HCT116 (cell line): ENCODE measurements at regions not wholly inside any gene's neighbourhood (a gene's known extent, or its start where the extent isn't known, plus 50 kb on each side); places are given as distances from the start of the nearest gene placed in this dataset.

Source experiments
- ATAC-seq: fragments of 200-7000 bp; cut with Tn5 transposase; 2 replicates; pipeline ENCODE4 v1.9.1; 2020; ENCODE audit warnings: mild to moderate bottlenecking, moderate library complexity
- BruUV-seq: library from RNA; stranded (reverse); fragments of 400-500 nt; replicated peaks from 2 replicates; lab custom pipeline; 2021; lab: Mats Ljungman, UMichigan
- CTCF ChIA-PET: fragments of 300-600 bp; sonication (Branson Sonifier 250); formaldehyde crosslinking; loops from one replicate; lab custom pipeline; 2021; ENCODE audit warnings: antibody characterized with exemption; lab: Charles Lee
- POLR2A ChIA-PET: fragments of 300-600, 350-600 bp; sonication (Branson Sonifier 250); formaldehyde crosslinking; loops from one replicate; lab custom pipeline; 2021; ENCODE audit warnings: antibody characterized with exemption; lab: Charles Lee
- RAD21 ChIA-PET, 2 experiments: fragments of 300-600 bp; sonication (Branson Sonifier 250); formaldehyde crosslinking; loops; one replicate each; lab custom pipeline; 2023; ENCODE audit warnings: low total read pairs in 2 of 2; ENCODE audit not compliant: uncharacterized antibody in 2 of 2, unreplicated experiment in 2 of 2, low non-redundant PET in 1 of 2; lab: Charles Lee
- DNase-seq: peaks from one replicate; pipeline ENCODE4 v3.0.0-alpha.2; 2010; ENCODE audit warnings: low read depth, low spot score
- H2AFZ ChIP-seq: fragments of 200-600 bp; shearing (Covaris generic), sonication (generic); 2 replicates; pipeline ENCODE4 v1.6.1; 2017; ENCODE audit warnings: low read depth, mixed run types, mixed read lengths, antibody characterized with exemption, low read length; ENCODE audit not compliant: poor library complexity, severe bottlenecking
- H3K27ac ChIP-seq: 2 replicates; pipeline ENCODE4 v1.5.1; 2012; ENCODE audit warnings: low read depth, low read length
- H3K27me3 ChIP-seq: fragments of 200-600 bp; sonication (generic); 2 replicates; pipeline ENCODE4 v1.6.1; 2016; ENCODE audit warnings: mixed run types, low read length, mixed read lengths; ENCODE audit not compliant: insufficient read depth
- H3K36me3 ChIP-seq, 2 experiments: fragments of 200-500 bp in 1 of 2; fragments of 200-600 bp in 1 of 2; sonication (Bioruptor generic) in 1 of 2; sonication (generic) in 1 of 2; 2 replicates each; pipeline versions ENCODE4 v1.5.1 to v1.6.1; 2014 to 2016; ENCODE audit warnings: low read length in 2 of 2, inconsistent platforms in 1 of 2, mixed read lengths in 1 of 2, mixed run types in 1 of 2; ENCODE audit not compliant: insufficient read depth in 2 of 2, control insufficient read depth in 1 of 2
- H3K4me1 ChIP-seq, 2 experiments: fragments of 200-600 bp in 1 of 2; sonication (generic) in 1 of 2; 2 replicates each; pipeline versions ENCODE4 v1.5.1 to v1.6.1; 2012 to 2017; ENCODE audit warnings: low read length in 2 of 2, inconsistent platforms in 1 of 2, mild to moderate bottlenecking in 1 of 2, mixed read lengths in 1 of 2, mixed run types in 1 of 2, moderate library complexity in 1 of 2; ENCODE audit not compliant: insufficient read depth in 2 of 2, control insufficient read depth in 1 of 2
- H3K4me2 ChIP-seq: fragments of 200-600 bp; sonication (generic); 2 replicates; pipeline ENCODE4 v1.6.1; 2017; ENCODE audit warnings: mixed run types, low read length, mixed read lengths
- H3K4me3 ChIP-seq, 2 experiments: fragments of 200-600 bp in 1 of 2; sonication (generic) in 1 of 2; replicated peaks in 1 of 2; 2 replicates each; pipeline ENCODE4 v1.5.1; 2011 to 2016; ENCODE audit warnings: low read length in 2 of 2, control low read depth in 1 of 2, low read depth in 1 of 2, mild to moderate bottlenecking in 1 of 2, mixed read lengths in 1 of 2, mixed run types in 1 of 2
- H3K79me2 ChIP-seq: fragments of 200-600 bp; sonication (generic); 2 replicates; pipeline ENCODE4 v1.6.1; 2017; ENCODE audit warnings: mild to moderate bottlenecking, mixed run types, low read length, moderate library complexity, mixed read lengths; ENCODE audit not compliant: insufficient read depth
- H3K9ac ChIP-seq: fragments of 200-600 bp; sonication (generic); 2 replicates; pipeline ENCODE4 v1.6.1; 2016; ENCODE audit warnings: low read length, mixed read lengths
- H3K9me2 ChIP-seq: fragments of 200-600 bp; sonication (generic), shearing (Covaris generic); 2 replicates; pipeline ENCODE4 v1.6.1; 2017; ENCODE audit warnings: mixed run types, mild to moderate bottlenecking, moderate library complexity; ENCODE audit not compliant: insufficient read depth
- H3K9me3 ChIP-seq, 2 experiments: fragments of 200-500 bp in 1 of 2; fragments of 200-600 bp in 1 of 2; sonication (Bioruptor generic) in 1 of 2; sonication (generic) in 1 of 2; 2 replicates each; pipeline ENCODE4 v1.6.1; 2014 to 2017; ENCODE audit warnings: low read length in 2 of 2, mixed read lengths in 2 of 2, inconsistent platforms in 1 of 2, low read depth in 1 of 2, mild to moderate bottlenecking in 1 of 2, mixed run types in 1 of 2, moderate library complexity in 1 of 2; ENCODE audit not compliant: control insufficient read depth in 1 of 2, insufficient read depth in 1 of 2
- H4K20me1 ChIP-seq: fragments of 200-600 bp; sonication (generic), shearing (Covaris generic); 2 replicates; pipeline ENCODE4 v1.6.1; 2017; ENCODE audit warnings: mixed run types, mild to moderate bottlenecking, moderate library complexity; ENCODE audit not compliant: insufficient read depth
- EGR1 ChIP-seq: IDR thresholded peaks from 2 replicates; pipeline ENCODE4 v1.6.1; 2012; ENCODE audit warnings: low read depth
- ELF1 ChIP-seq: IDR thresholded peaks from 2 replicates; pipeline ENCODE4 v1.6.1; 2012; ENCODE audit warnings: low read depth, borderline replicate concordance
- EZH2 ChIP-seq: fragments of 200-600 bp; sonication (generic); IDR thresholded peaks from 2 replicates; pipeline ENCODE4 v1.6.1; 2017; ENCODE audit warnings: antibody characterized with exemption, mixed run types
- EZH2phosphoT487 ChIP-seq: fragments of 200-600 bp; IDR thresholded peaks from 2 replicates; pipeline ENCODE4 v1.6.1; 2018; ENCODE audit warnings: antibody characterized with exemption, borderline replicate concordance
- FOSL1 ChIP-seq: IDR thresholded peaks from 2 replicates; pipeline ENCODE4 v1.6.1; 2012; ENCODE audit warnings: low read depth
- JUND ChIP-seq: IDR thresholded peaks from 2 replicates; pipeline ENCODE4 v1.6.1; 2012
- MAX ChIP-seq: IDR thresholded peaks from 2 replicates; pipeline ENCODE4 v1.6.1; 2012
- POLR2AphosphoS5 ChIP-seq: IDR thresholded peaks from 2 replicates; pipeline ENCODE4 v1.6.1; 2011; ENCODE audit warnings: mild to moderate bottlenecking, low read depth, low read length, moderate library complexity
- YY1 ChIP-seq: IDR thresholded peaks from 2 replicates; pipeline ENCODE4 v1.6.1; 2011; ENCODE audit warnings: low read length, low read depth, moderate library complexity, mild to moderate bottlenecking; ENCODE audit not compliant: insufficient replicate concordance; ENCODE audit errors: extremely low read depth
- ZBTB33 ChIP-seq: IDR thresholded peaks from 2 replicates; pipeline ENCODE4 v1.6.1; 2011; ENCODE audit warnings: mild to moderate bottlenecking, low read length, moderate library complexity; ENCODE audit not compliant: insufficient replicate concordance; ENCODE audit errors: extremely low read depth
- ZFX ChIP-seq: fragments of 450-650 bp; IDR thresholded peaks from 2 replicates; pipeline ENCODE4 v1.6.1; 2017
- intact Hi-C: fragments of 100-400 bp; cut with micrococcal nuclease; formaldehyde crosslinking; loops from 2 replicates; pipeline ENCODE4 v1.10.0; 2022

- Histone ChIP-seq H2AFZ (no peak overlapping the region), H3K4me3 (no peak overlapping the region), H4K20me1 (no peaks in the 10 kb centered on the region), H3K27me3 (peaks cover 74% of the 10 kb centered on the region), H3K4me2 (no peak overlapping the region), H3K9ac (no peak overlapping the region), H3K27ac (no peak overlapping the region)
- ATAC-seq, result no peak
- intact Hi-C loops, result no loop called here
- ChIA-PET POLR2A (no interaction called here), CTCF (no interaction called here)
- TF ChIP-seq EGR1 (no peak), FOSL1 (no peak), EZH2phosphoT487 (no peak)
- TF ChIP-seq, all 23 proteins: peak for 0
- Histone ChIP-seq H3K36me3 (no peaks in the 10 kb centered on the region), H3K4me1 (no peaks in the 10 kb centered on the region), H3K9me2 (no peaks in the 10 kb centered on the region), H3K9me3 (no peaks in the 10 kb centered on the region), H3K79me2 (no peaks in the 10 kb centered on the region)
- DNase-seq, result no peak
- BruUV-seq, result no TSS peak
- RAD21 ChIA-PET, result no interaction called here
Measured at GRCh38 chr17:5672815-5673430, 88.6 kb upstream of the NLRP1 start.

- DNase-seq (no peak), ATAC-seq (no peak)
- Histone ChIP-seq H4K20me1 (no peaks in the 10 kb centered on the region), H3K4me2 (no peak overlapping the region), H3K79me2 (no peaks in the 10 kb centered on the region), H3K27ac (no peak overlapping the region), H3K4me1 (no peaks in the 10 kb centered on the region), H2AFZ (no peak overlapping the region), H3K9me3 (no peaks in the 10 kb centered on the region), H3K4me3 (no peak overlapping the region), H3K9me2 (no peaks in the 10 kb centered on the region), H3K27me3 (peaks cover 76% of the 10 kb centered on the region), H3K36me3 (no peaks in the 10 kb centered on the region), H3K9ac (no peak overlapping the region)
- TF ChIP-seq ZBTB33, result no peak
- no peak for TF ChIP-seq ELF1
- TF ChIP-seq MAX, result no peak
- TF ChIP-seq JUND, result no peak
- no peak for TF ChIP-seq ZFX
- TF ChIP-seq EGR1, result no peak
- TF ChIP-seq FOSL1, result no peak
- TF ChIP-seq POLR2AphosphoS5, result no peak
- no peak for TF ChIP-seq EZH2
- no peak for TF ChIP-seq YY1
- BruUV-seq, result no TSS peak
- intact Hi-C loops, result no loop called here
- ChIA-PET POLR2A (no interaction called here), RAD21 (no interaction called here), CTCF (interaction anchor here (1.9 kb wide), 1 partner anchor 8 kb away, joined by 7 read pairs; no protein-coding TSS in a partner anchor)
Measured at GRCh38 chr17:5675625-5676421, 91.5 kb upstream of the NLRP1 start.
